GM19372 (cell line): ENCODE measurements at regions not wholly inside any gene's neighbourhood (a gene's known extent, or its start where the extent isn't known, plus 50 kb on each side); places are given as distances from the start of the nearest gene placed in this dataset.

ENCODE experiments used
- ATAC-seq: cut with Tn5 transposase; IDR thresholded peaks from one replicate; pipeline ENCODE4 v1.9.1; 2021; ENCODE audit warnings: mild to moderate bottlenecking, low read depth, moderate library complexity; ENCODE audit not compliant: unreplicated experiment

GRCh38 chr10:4459531-4459930 lies 366.5 kb upstream of the AKR1E2 start:
- ATAC-seq = no peak

- ATAC-seq = no peak
These were observed 368.4 kb upstream of the AKR1E2 start for GRCh38 chr10:4457597-4457996.

- ATAC-seq = no peak
These were observed 369.2 kb upstream of the AKR1E2 start for GRCh38 chr10:4456776-4457175.

- ATAC-seq = no peak
These were observed 369.7 kb upstream of the AKR1E2 start for GRCh38 chr10:4456279-4456678.

GRCh38 chr10:4453950-4454349 lies 372.1 kb upstream of the AKR1E2 start:
- no peak for ATAC-seq

- ATAC-seq = no peak
These were observed 372.7 kb upstream of the AKR1E2 start for GRCh38 chr10:4453276-4453675.

- ATAC-seq = no peak
These were observed 374.8 kb upstream of the AKR1E2 start for GRCh38 chr10:4450981-4451908.

- ATAC-seq = no peak
These were observed 375.8 kb upstream of the AKR1E2 start for GRCh38 chr10:4450169-4450568.

GRCh38 chr10:4448030-4448429 lies 378.0 kb upstream of the AKR1E2 start:
- ATAC-seq = no peak

- ATAC-seq = no peak
These were observed 382.6 kb upstream of the AKR1E2 start for GRCh38 chr10:4443419-4443818.

GRCh38 chr10:4442296-4442695 lies 383.7 kb upstream of the AKR1E2 start:
- no peak for ATAC-seq

GRCh38 chr10:4440260-4440659 lies 385.7 kb upstream of the AKR1E2 start:
- no peak for ATAC-seq

- no peak for ATAC-seq
These were observed 388.2 kb upstream of the AKR1E2 start for GRCh38 chr10:4437791-4438190.

- ATAC-seq = no peak
These were observed 388.9 kb upstream of the AKR1E2 start for GRCh38 chr10:4437061-4437460.

- ATAC-seq = no peak
These were observed 389.9 kb upstream of the AKR1E2 start for GRCh38 chr10:4436103-4436502.

GRCh38 chr10:4434516-4435071 lies 391.4 kb upstream of the AKR1E2 start:
- no peak for ATAC-seq

GRCh38 chr10:4434105-4434504 lies 391.9 kb upstream of the AKR1E2 start:
- ATAC-seq = no peak

- no peak for ATAC-seq
These were observed 394.7 kb upstream of the AKR1E2 start for GRCh38 chr10:4431114-4431863.

- ATAC-seq = no peak
These were observed 396.4 kb upstream of the AKR1E2 start for GRCh38 chr10:4429571-4429970.

- ATAC-seq = no peak
These were observed 398.5 kb upstream of the AKR1E2 start for GRCh38 chr10:4427532-4427931.

GRCh38 chr10:4426866-4427265 lies 399.1 kb upstream of the AKR1E2 start:
- ATAC-seq = no peak
